GM12892 (cell line): ENCODE measurements at regions not wholly inside any gene's neighbourhood (a gene's known extent, or its start where the extent isn't known, plus 50 kb on each side); places are given as distances from the start of the nearest gene placed in this dataset.

ENCODE experiments used
- POLR2A ChIP-seq: IDR thresholded peaks from 2 replicates; pipeline ENCODE4 v1.6.1; 2011; ENCODE audit warnings: low read depth, low read length, control low read depth
- POLR2AphosphoS5 ChIP-seq: IDR thresholded peaks from 2 replicates; pipeline ENCODE4 v1.6.1; 2011; ENCODE audit warnings: low read depth, low read length, control low read depth
- TAF1 ChIP-seq: IDR thresholded peaks from 2 replicates; pipeline ENCODE4 v1.6.1; 2011; ENCODE audit warnings: low read depth, mild to moderate bottlenecking, control low read depth, low read length, borderline replicate concordance

DNA sequence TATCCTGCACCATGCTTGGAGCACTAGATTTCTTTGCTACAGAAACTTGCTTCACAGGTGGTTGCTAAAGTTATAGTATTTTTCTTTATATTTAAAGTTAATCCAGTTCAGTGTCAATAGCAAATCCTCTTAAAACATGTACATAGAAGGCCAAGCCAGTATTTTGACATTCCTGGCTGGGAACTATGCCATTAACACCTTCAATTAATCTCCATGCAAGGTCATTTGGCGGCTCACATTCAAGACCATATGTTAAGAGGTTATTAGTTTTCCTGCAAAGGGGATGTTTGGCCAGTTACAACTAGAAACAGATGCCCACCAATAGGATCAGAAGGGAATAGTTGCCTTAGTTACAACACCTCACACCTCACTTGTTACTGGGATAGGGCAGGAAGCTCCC lies 261.3 kb upstream of the MEIS1 start:
- TF ChIP-seq POLR2AphosphoS5: no peak
- TF ChIP-seq TAF1: no peak
- TF ChIP-seq POLR2A: no peak
